ENCODE measurements at regions not wholly inside any gene's neighbourhood (a gene's known extent, or its start where the extent isn't known, plus 50 kb on each side); places are given as distances from the start of the nearest gene placed in this dataset.
A peak's percentile ranks its signal among the peaks of the same experiment; 100 is the strongest.

- DNase-seq (ENCODE audit: extremely low read depth, low read depth, low spot score) = no peak
These were observed 180.2 kb upstream of the ZNF618 start for GRCh38 chr9:113695901-113696300.

DNA sequence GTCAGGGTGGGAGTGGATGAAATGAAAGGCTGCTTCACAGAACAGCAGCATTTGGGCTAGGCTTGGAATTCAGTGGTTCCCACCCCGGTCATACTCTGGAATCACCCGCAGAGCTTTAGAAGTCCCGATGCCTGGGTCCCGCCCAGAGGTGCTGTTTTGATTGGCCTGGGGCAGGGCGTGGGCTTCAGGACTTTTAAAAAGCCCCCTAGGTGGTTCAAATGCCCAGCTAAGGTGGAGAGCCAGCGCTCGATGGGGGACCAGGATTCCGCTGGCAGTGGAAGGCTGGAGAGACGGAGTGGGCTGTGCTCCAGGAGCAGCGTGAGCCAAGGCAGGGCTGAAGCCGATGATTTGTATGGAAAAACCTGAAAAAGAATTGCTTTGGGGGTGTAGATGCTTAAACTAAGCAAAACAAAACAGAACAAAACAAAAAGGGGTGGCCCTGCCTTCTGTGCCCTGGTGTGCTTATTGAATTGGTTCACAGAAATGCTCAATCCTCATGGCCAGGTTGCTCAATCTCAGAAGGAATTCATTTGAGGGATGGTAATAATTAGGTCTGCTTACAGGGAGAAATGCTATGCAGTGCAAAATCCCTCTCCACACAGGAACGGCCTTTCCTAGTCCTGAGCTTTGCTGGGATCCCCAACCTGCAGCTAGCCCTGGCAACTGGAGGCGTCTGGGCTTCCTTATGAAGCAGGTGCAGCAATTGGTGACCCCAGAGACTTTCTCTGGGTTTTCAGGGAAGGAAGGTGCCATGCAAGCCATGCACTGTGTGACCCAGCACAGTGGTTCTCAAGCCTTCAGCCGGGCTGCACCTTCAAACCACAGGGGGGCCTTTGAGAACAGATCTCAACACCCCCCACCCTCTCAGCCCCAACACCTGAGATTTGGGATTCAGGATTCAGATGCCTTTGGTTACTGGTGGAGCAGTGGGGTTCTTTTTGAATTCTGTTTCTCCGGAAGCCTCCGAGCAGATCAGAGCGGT, 174.0 kb upstream of the ZNF618 start:
- DNase-seq (ENCODE audit: extremely low read depth, low read depth, low spot score) = no peak

DNA sequence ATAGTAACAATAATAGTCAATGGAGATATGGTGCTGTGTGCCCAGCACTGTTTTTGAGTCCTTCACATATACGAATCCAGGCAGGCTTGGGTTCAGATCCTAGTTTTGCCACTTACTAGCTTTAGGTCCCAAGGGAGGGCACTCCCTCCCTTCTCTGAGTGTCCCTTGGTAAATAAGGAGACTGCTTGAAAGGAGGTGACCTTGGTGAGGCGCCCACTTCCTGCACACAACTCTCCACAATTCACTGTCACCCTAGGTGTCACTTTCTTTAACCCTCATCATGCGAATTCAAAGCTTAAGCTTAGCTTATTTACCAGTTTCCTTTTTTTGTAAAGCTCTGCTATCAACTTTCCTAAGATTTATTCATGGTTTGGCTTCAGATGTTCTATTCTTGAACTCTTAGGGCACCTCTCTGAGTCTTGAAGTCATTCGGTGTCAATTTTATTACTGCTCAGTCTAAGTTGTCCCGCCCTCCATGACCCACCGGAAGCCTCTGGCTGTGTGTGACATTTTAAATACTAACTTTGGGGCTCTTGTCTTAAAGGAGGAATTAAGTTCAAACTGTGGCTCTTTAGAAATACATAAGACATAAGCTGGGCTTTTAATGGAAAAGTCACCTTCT, 170.7 kb upstream of the ZNF618 start:
- DNase-seq (ENCODE audit: extremely low read depth, low read depth, low spot score) = no peak

DNA sequence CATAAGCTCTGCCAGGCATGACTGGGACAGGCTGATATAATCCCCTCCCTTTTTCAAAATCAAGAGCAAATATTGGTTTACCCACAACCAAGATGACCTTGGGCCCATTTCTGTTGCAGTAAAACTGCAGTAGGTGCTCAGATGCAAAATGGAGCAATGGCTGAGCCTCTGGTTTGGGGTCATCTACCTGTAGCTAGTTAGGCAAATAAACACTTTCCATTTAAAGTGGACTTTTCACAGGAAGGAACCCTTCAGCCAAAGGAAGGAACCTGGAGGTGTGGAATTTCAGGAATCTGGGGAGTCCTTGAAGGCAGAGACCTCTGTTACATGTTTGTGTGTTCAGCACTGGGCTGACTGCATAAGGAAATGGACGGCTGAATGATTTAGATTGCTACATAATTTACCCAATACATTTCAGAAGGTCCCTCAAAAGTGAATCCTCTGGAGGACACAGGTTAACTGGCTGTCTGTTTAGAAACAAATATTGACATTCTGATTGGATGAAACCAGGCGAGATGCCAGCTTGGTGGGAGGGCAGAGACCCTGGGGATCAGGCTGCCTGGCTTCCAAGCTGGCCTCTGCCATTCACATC, 170.1 kb upstream of the ZNF618 start:
- peak; percentile 5 for DNase-seq (ENCODE audit: extremely low read depth, low read depth, low spot score)

- no peak for DNase-seq (ENCODE audit: extremely low read depth, low read depth, low spot score)
These were observed 168.0 kb upstream of the ZNF618 start for GRCh38 chr9:113707953-113708695.

DNA sequence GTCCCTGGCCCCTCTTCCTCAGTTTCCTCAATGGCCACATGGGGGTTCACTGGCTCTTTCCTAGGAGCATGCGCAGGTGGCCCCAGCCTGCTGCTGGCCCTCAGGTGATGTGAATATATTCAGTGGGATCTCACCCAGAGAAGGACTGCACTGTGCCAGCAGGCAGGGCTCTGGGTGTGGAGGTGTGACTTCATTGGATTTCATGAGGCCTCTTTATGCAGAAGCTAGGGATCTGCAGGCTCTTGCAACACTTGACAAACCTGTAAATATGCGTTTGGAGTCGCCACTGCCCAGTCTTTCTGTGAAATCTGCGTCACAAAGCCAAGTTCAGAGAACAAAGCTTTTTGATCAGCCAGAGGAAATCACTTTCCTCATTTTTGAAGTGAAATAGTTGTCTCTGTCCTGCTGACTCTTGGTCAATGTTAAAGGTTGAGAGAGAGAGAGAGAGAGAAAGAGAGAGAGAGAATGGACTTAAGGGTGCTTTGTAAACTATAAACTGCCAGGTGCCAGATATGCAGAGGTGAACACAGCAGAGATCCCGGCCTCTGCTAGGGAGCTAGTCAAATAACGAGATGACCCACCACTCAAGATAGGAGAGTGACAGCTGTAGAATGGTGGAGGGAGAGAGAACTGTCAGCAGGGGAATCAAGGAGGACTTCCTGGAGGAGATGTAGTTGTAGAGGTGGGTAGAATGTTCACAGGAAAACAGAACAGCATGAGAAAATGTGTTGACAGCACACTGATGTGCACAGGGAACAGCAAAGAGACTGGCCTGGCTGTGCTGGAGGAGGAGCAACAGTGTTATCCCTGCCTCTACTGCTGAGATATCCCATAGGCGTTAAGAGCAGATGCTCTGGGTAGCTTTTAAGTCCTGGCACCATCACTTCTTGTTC, 167.0 kb upstream of the ZNF618 start:
- DNase-seq (ENCODE audit: extremely low read depth, low read depth, low spot score) = no peak

- no peak for DNase-seq (ENCODE audit: extremely low read depth, low read depth, low spot score)
These were observed 166.4 kb upstream of the ZNF618 start for GRCh38 chr9:113709721-113710120.

GRCh38 chr9:113711251-113711650, 164.9 kb upstream of the ZNF618 start:
- DNase-seq (ENCODE audit: extremely low read depth, low read depth, low spot score) = no peak

GRCh38 chr9:113712053-113712452, 164.1 kb upstream of the ZNF618 start:
- DNase-seq (ENCODE audit: extremely low read depth, low read depth, low spot score) = no peak

- no peak for DNase-seq (ENCODE audit: extremely low read depth, low read depth, low spot score)
These were observed 161.0 kb upstream of the ZNF618 start for GRCh38 chr9:113715086-113715485.

DNA sequence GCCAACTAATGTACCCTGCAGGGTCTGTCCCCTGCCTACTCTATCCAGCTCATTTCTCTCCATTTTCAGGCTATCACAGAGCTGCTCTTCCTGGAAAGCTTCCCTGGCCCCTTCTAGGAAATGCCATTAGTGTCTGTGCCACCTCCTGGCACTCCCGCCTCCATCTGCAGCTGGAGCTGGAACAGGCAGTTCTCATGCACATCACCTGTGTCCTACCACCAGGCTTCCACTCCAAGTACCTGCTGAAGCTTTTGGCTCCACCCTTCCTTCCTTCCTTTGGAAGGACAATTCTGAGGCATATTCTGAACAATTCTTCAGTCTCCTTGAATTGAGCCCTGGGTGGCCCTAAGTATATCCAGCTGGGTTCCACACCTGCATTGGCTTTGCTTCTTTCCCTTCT, 156.2 kb upstream of the ZNF618 start:
- no peak for DNase-seq (ENCODE audit: extremely low read depth, low read depth, low spot score)

- no peak for DNase-seq (ENCODE audit: extremely low read depth, low read depth, low spot score)
These were observed 155.6 kb upstream of the ZNF618 start for GRCh38 chr9:113720495-113720894.

DNA sequence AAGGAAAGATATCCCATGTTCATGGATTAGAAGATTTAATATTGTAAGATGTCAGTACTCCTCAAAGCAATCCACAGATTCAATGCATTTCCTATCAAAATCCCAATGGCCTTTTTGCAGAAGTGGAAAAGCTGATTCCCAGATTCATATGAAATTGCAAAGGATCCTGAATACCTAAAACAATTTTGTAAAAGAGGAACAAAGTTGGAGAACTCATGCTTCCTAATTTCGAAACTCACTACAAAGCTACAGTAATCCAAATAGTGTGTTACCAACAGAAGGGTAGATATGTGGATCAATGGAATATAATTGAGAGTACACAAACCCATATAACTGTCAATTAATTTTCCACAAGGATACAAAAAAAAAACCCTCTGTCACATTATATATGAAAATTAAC, 154.3 kb upstream of the ZNF618 start:
- no peak for DNase-seq (ENCODE audit: extremely low read depth, low read depth, low spot score)

DNA sequence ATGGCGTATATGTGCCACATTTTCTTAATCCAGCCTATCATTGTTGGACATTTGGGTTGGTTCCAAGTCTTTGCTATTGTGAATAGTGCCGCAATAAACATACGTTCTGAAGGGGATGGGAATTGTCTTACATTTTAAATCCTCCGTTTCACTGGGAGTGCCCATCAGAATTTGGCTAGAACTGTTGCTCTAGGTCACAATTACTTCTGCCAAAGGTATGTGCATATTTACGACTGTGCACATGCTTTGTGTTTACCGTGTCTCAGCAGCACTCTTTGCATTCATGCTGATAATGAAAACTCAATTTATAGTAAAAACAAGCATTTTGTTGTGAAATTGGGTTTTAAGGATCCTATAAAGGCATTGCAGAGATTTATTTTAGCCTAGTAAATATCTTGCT, 151.9 kb upstream of the ZNF618 start:
- no peak for DNase-seq (ENCODE audit: extremely low read depth, low read depth, low spot score)

- no peak for DNase-seq (ENCODE audit: extremely low read depth, low read depth, low spot score)
These were observed 147.1 kb upstream of the ZNF618 start for GRCh38 chr9:113728989-113729388.

DNA sequence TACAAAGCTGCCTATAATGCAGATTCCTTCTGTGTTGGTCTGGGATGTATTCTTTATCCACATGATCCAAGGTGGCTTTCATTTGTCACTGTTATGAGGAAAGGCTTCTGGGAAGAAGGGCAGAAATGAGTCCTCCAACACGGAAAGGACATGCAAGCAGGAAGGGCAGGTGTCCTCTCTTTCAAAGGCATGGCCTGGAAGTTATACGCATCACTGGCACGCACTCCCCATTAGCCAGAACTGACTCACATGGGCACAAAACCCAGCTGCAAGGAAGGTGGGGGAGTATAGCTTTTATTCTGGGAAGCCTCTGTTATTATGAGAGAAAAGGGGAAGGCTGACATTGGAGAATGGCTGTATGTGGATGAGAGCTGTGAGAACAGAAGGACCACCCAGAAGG, 141.3 kb upstream of the ZNF618 start:
- DNase-seq (ENCODE audit: extremely low read depth, low read depth, low spot score) = no peak

GRCh38 chr9:113737517-113738271, 138.4 kb upstream of the ZNF618 start:
- peak; percentile 55 for DNase-seq (ENCODE audit: extremely low read depth, low read depth, low spot score)

DNA sequence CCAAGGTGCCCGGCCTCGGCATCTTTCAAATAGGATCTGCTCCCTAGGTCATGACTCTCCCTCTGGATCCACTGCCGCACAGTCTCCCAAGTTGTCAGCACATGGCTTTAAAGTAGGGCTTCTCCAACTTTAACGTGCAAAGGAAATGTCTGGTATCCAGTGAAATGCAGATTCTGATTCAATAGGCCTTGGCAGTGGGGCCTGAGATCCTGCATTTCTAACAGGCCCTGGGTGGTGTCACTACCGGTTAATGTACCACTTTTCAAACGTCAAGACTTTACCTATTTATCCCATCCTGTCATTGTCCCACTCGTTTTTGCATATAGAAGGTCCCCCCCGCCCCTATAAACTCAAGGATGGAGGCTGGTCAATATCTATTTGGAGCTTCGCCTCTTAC, 137.6 kb upstream of the ZNF618 start:
- no peak for DNase-seq (ENCODE audit: extremely low read depth, low read depth, low spot score)

DNA sequence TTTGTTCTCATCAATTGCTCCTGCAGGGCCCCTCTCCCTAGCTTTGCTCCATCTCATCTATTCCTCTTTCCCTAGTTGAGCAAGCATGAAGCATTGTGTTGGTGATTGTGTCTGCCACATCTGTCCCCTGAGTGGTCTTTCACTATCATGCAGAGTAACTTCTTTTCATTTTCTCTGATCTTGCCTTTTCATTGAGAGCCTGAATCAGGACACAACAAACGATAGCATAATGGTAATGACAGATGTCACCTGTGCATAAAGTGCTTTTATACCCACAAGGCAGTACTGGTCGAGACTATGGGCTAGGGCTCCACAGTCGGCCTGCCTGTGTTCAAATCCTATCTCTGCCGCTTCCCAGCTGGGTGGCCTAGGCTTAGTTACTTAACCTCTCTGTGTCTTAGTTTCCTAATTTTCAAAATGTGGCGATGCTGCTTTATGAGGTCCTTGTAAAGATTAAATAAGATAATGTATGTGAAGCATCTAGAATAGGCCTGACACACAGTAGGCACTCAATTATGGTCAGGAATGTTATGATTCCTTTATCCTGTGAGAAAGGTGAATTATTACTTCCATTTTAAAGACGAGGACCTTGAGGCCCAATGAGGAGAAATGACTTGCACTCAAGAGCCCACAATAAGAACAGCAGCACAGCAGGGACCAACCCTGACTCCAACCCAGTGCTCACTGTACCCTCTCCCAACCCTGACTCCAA, 137.1 kb upstream of the ZNF618 start:
- DNase-seq (ENCODE audit: extremely low read depth, low read depth, low spot score) = no peak

Data from glomerular endothelial cell (primary cell).